ENCODE measurements at regions not wholly inside any gene's neighbourhood (a gene's known extent, or its start where the extent isn't known, plus 50 kb on each side); places are given as distances from the start of the nearest gene placed in this dataset.

GRCh38 chrX:63932006-63932405 is 147.0 kb upstream of the ARHGEF9 start:
- H3K4me3 ChIP-seq (ENCODE audit: control insufficient read depth in 2 of 3, extremely low read depth in 1 of 3, insufficient read depth in 2 of 3, low read depth in 1 of 3, low read length in 3 of 3): no peak overlapping the region
- no peaks in the 10 kb centered on the region for H3K36me3 ChIP-seq (ENCODE audit: control insufficient read depth in 2 of 2, extremely low read depth in 1 of 2, insufficient read depth in 2 of 2, low read length in 2 of 2)
- no peaks in the 10 kb centered on the region for H4K20me1 ChIP-seq (ENCODE audit: control insufficient read depth, extremely low read depth, insufficient read depth, low read length)
- no peaks in the 10 kb centered on the region for H3K79me2 ChIP-seq (ENCODE audit: control insufficient read depth, insufficient read depth, low read length)
- DNase-seq (ENCODE audit: low read depth, low spot score) (no peak), FAIRE-seq (no peak)
- H2AFZ ChIP-seq (ENCODE audit: control insufficient read depth, low read length): no peak overlapping the region
- H3K4me1 ChIP-seq (ENCODE audit: control insufficient read depth, extremely low read depth, insufficient read depth, low read length): no peaks in the 10 kb centered on the region
- dilution Hi-C loops (cut with MboI; ENCODE audit: extremely low pct_ligation_motif_present, low sequenced_read_pairs): no loop called here
- H3K27ac ChIP-seq (ENCODE audit: control insufficient read depth, insufficient read depth, low read length): no peak overlapping the region
- TF ChIP-seq CTCF (optimal IDR thresholded peaks at IDR 0.05 in 1 of 3, IDR thresholded peaks at IDR 0.05 in 1 of 3, conservative IDR thresholded peaks at IDR 0.05 in 1 of 3; ENCODE audit: extremely low read depth in 1 of 3, insufficient read depth in 2 of 3, low read length in 3 of 3) (no peak), EZH2 (IDR thresholded peaks at IDR 0.05; ENCODE audit: low read length) (no peak)
- H3K9ac ChIP-seq (ENCODE audit: control insufficient read depth, extremely low read depth, insufficient read depth, low read length): no peak overlapping the region
- no peak overlapping the region for H3K4me2 ChIP-seq (ENCODE audit: control insufficient read depth, extremely low read depth, insufficient read depth, low read depth, low read length)
- H3K9me1 ChIP-seq (ENCODE audit: control insufficient read depth, extremely low read depth, insufficient read depth, low read length): no peaks in the 10 kb centered on the region
- no peaks in the 10 kb centered on the region for H3K9me3 ChIP-seq (ENCODE audit: control insufficient read depth, low read depth, low read length)
- no peaks in the 10 kb centered on the region for H3K27me3 ChIP-seq (ENCODE audit: control insufficient read depth, extremely low read depth, insufficient read depth, low read length)

- no peaks in the 10 kb centered on the region for H4K20me1 ChIP-seq (ENCODE audit: control insufficient read depth, extremely low read depth, insufficient read depth, low read length)
- no peak for DNase-seq (ENCODE audit: low read depth, low spot score)
- no peak overlapping the region for H3K4me3 ChIP-seq (ENCODE audit: control insufficient read depth in 2 of 3, extremely low read depth in 1 of 3, insufficient read depth in 2 of 3, low read depth in 1 of 3, low read length in 3 of 3)
- no peak overlapping the region for H3K27ac ChIP-seq (ENCODE audit: control insufficient read depth, insufficient read depth, low read length)
- H3K4me2 ChIP-seq (ENCODE audit: control insufficient read depth, extremely low read depth, insufficient read depth, low read depth, low read length): no peak overlapping the region
- dilution Hi-C loops (cut with MboI; ENCODE audit: extremely low pct_ligation_motif_present, low sequenced_read_pairs): no loop called here
- no peak for FAIRE-seq
- H3K9me1 ChIP-seq (ENCODE audit: control insufficient read depth, extremely low read depth, insufficient read depth, low read length): no peaks in the 10 kb centered on the region
- no peaks in the 10 kb centered on the region for H3K27me3 ChIP-seq (ENCODE audit: control insufficient read depth, extremely low read depth, insufficient read depth, low read length)
- H2AFZ ChIP-seq (ENCODE audit: control insufficient read depth, low read length): no peak overlapping the region
- H3K36me3 ChIP-seq (ENCODE audit: control insufficient read depth in 2 of 2, extremely low read depth in 1 of 2, insufficient read depth in 2 of 2, low read length in 2 of 2): no peaks in the 10 kb centered on the region
- H3K9me3 ChIP-seq (ENCODE audit: control insufficient read depth, low read depth, low read length): no peaks in the 10 kb centered on the region
- H3K4me1 ChIP-seq (ENCODE audit: control insufficient read depth, extremely low read depth, insufficient read depth, low read length): no peaks in the 10 kb centered on the region
- no peaks in the 10 kb centered on the region for H3K79me2 ChIP-seq (ENCODE audit: control insufficient read depth, insufficient read depth, low read length)
- H3K9ac ChIP-seq (ENCODE audit: control insufficient read depth, extremely low read depth, insufficient read depth, low read length): no peak overlapping the region
- TF ChIP-seq CTCF (optimal IDR thresholded peaks at IDR 0.05 in 1 of 3, IDR thresholded peaks at IDR 0.05 in 1 of 3, conservative IDR thresholded peaks at IDR 0.05 in 1 of 3; ENCODE audit: extremely low read depth in 1 of 3, insufficient read depth in 2 of 3, low read length in 3 of 3): peak; percentile 24 to 54 (median 45)
- TF ChIP-seq EZH2 (IDR thresholded peaks at IDR 0.05; ENCODE audit: low read length): no peak
These were observed 145.1 kb upstream of the ARHGEF9 start for GRCh38 chrX:63930140-63930539.

All from keratinocyte (primary cell).